ENCODE measurements at regions not wholly inside any gene's neighbourhood (a gene's known extent, or its start where the extent isn't known, plus 50 kb on each side); places are given as distances from the start of the nearest gene placed in this dataset.

DNA sequence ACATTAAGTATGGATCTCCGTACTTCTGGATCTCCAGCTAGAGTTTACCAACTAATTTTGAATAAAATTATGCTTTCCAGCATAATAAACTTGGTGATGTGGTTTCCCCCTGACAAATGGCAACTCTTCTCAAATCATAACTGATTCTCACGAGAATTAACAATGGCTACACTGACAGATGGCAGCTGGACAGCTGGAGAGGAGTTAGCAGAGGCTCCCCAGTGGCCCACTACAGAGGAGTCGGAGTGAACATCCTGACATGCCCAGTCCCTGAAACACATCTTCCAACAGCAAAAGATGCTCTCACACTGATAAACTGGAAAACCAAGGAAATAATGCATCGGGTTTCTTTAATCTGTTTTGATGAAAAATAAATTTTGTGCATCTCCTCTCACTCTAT, 239.6 kb downstream of the MAN2A1 start:
- Mint-ChIP-seq H3K27me3 (no peaks in the 10 kb centered on the region), H3K4me1 (ENCODE audit: low read depth) (no peaks in the 10 kb centered on the region), H3K27ac (no peak overlapping the region), H3K9me3 (ENCODE audit: low read depth) (no peaks in the 10 kb centered on the region), H3K4me3 (ENCODE audit: low read depth) (no peak overlapping the region), H3K36me3 (ENCODE audit: insufficient read depth) (no peaks in the 10 kb centered on the region)
- TF ChIP-seq, protein P1, sequence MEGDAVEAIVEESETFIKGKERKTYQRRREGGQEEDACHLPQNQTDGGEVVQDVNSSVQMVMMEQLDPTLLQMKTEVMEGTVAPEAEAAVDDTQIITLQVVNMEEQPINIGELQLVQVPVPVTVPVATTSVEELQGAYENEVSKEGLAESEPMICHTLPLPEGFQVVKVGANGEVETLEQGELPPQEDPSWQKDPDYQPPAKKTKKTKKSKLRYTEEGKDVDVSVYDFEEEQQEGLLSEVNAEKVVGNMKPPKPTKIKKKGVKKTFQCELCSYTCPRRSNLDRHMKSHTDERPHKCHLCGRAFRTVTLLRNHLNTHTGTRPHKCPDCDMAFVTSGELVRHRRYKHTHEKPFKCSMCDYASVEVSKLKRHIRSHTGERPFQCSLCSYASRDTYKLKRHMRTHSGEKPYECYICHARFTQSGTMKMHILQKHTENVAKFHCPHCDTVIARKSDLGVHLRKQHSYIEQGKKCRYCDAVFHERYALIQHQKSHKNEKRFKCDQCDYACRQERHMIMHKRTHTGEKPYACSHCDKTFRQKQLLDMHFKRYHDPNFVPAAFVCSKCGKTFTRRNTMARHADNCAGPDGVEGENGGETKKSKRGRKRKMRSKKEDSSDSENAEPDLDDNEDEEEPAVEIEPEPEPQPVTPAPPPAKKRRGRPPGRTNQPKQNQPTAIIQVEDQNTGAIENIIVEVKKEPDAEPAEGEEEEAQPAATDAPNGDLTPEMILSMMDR (IDR thresholded peaks at IDR 0.05; ENCODE audit: unreplicated experiment) = no peak
- no peak for DNase-seq (ENCODE audit: low spot score, unreplicated experiment)

DNA sequence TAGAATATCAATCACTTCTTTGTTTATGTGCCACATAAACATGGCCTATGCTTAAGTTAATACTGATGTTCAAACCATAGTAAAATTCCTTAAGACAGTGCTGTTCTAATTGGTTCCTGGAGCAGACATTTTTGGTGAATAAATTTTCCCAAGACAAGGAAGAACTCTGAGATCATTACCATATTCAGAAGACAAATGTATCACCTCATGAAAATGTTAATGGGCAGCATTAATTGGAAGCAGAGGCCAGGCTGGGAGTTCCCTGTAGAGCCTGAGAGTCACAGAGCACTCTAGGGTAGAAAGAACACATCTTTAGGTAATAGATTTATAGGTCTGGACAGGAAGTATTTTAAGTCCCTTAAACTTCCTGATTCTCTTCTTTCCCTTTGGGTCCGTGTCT, 240.2 kb downstream of the MAN2A1 start:
- Mint-ChIP-seq H3K9me3 (ENCODE audit: low read depth) (no peaks in the 10 kb centered on the region), H3K36me3 (ENCODE audit: insufficient read depth) (no peaks in the 10 kb centered on the region), H3K27ac (no peak overlapping the region), H3K4me1 (ENCODE audit: low read depth) (no peaks in the 10 kb centered on the region), H3K4me3 (ENCODE audit: low read depth) (no peak overlapping the region), H3K27me3 (no peaks in the 10 kb centered on the region)
- DNase-seq (ENCODE audit: low spot score, unreplicated experiment) = no peak
- TF ChIP-seq, protein P1 (IDR thresholded peaks at IDR 0.05; ENCODE audit: unreplicated experiment) = no peak

DNA sequence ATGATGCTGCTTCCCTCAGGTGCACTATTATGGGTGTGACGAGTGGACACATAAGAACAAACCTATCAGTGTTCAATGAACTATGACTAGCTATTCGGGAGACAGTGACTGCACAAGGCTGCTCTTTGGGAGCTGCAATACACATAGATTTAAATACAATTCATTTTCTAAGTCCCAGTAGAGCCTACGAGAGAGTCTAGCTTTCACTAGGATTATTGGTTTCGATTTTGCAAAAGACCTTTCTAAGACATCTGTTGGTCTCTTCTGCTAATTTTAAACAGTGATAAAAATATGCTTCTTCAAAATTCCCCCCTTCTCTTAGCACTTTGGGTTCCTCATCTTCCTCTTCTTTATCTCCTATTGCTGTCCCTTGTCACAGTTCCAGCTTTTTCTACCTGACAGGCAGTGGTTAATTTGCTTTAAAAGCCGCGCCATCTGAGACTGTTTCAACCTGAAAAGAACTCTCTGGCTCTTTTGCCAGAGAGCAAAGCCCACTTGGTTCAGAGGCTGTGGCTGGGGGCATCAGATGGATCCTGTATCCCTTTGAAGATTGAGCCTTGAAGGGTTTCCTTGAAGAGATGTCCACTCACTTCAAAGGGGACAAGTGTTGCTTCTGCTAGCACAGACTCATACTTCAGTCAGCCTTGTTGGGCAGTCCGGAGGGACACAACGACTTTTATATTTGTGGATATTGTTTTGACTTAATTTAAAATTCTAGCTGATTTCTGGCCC, 241.5 kb downstream of the MAN2A1 start:
- TF ChIP-seq, protein P1 (IDR thresholded peaks at IDR 0.05; ENCODE audit: unreplicated experiment) = no peak
- Mint-ChIP-seq H3K27ac (no peak overlapping the region), H3K4me1 (ENCODE audit: low read depth) (no peaks in the 10 kb centered on the region), H3K4me3 (ENCODE audit: low read depth) (no peak overlapping the region), H3K27me3 (no peaks in the 10 kb centered on the region), H3K36me3 (ENCODE audit: insufficient read depth) (no peaks in the 10 kb centered on the region), H3K9me3 (ENCODE audit: low read depth) (no peaks in the 10 kb centered on the region)
- no peak for DNase-seq (ENCODE audit: low spot score, unreplicated experiment)

DNA sequence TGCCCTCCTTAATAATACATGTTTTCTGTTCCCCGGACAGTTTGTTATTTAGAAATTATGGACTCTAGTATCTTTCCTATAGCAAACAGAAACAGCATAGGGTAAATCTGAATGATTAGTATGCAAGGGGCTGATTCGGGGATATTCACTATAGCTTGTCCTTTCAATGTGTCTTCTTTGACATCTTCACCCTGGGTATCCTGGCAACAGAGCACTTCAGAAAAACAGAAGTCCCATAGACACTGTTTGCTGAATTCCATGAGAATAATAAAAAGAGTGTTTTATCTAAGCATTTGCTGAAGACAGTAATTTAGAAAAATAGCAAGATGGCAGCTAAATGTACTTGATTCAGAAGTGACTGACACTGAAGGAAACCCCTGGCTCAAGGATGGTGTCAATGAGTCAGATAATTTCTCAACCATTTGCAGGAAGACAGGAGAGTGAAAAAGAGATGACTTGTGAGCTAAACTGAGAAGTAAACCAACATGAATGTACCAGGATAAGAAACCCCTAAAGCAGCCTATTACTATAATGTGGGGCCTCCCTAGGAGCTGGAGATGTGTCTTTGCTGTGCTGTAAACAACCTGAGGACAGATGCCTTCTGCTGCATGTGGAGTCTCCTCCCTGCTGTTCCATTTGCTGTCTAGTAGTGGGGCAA, 246.2 kb downstream of the MAN2A1 start:
- Mint-ChIP-seq H3K27me3 (no peaks in the 10 kb centered on the region), H3K36me3 (ENCODE audit: insufficient read depth) (no peaks in the 10 kb centered on the region), H3K4me1 (ENCODE audit: low read depth) (no peaks in the 10 kb centered on the region), H3K4me3 (ENCODE audit: low read depth) (no peak overlapping the region), H3K27ac (no peak overlapping the region), H3K9me3 (ENCODE audit: low read depth) (peaks cover 4% of the 10 kb centered on the region)
- TF ChIP-seq, protein P1 (IDR thresholded peaks at IDR 0.05; ENCODE audit: unreplicated experiment) = no peak
- DNase-seq (ENCODE audit: low spot score, unreplicated experiment) = no peak

DNA sequence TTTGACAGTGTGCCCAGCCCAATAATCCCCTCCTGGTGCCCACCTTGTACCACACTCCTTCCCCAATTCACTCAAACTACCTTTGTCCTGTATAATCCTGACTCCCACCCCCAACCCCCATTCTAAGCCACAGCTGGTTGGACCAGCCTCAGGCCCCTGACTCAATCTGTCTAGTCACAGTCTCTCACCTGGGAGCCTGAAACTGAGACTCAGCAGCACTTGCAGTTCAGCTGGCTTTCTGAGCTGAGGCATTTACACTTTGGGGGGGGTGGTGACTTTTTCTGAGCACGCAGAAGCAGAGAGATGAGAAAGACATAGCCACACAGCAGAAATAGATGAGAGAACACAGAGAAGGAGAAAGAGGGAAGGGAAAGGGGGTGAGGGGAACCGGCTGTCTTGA, 247.3 kb downstream of the MAN2A1 start:
- Mint-ChIP-seq H3K36me3 (ENCODE audit: insufficient read depth) (no peaks in the 10 kb centered on the region), H3K27ac (no peak overlapping the region), H3K4me3 (ENCODE audit: low read depth) (no peak overlapping the region), H3K27me3 (no peaks in the 10 kb centered on the region), H3K9me3 (ENCODE audit: low read depth) (peaks cover 4% of the 10 kb centered on the region), H3K4me1 (ENCODE audit: low read depth) (no peaks in the 10 kb centered on the region)
- DNase-seq (ENCODE audit: low spot score, unreplicated experiment) = no peak
- TF ChIP-seq, protein P1 (IDR thresholded peaks at IDR 0.05; ENCODE audit: unreplicated experiment) = no peak
